ENCODE measurements at regions not wholly inside any gene's neighbourhood (a gene's known extent, or its start where the extent isn't known, plus 50 kb on each side); places are given as distances from the start of the nearest gene placed in this dataset.
"Not testable (repeated sequence)": the region's sequence is repeated elsewhere in the genome, so short reads cannot be mapped to it uniquely, and the experiment has no call there.

DNA sequence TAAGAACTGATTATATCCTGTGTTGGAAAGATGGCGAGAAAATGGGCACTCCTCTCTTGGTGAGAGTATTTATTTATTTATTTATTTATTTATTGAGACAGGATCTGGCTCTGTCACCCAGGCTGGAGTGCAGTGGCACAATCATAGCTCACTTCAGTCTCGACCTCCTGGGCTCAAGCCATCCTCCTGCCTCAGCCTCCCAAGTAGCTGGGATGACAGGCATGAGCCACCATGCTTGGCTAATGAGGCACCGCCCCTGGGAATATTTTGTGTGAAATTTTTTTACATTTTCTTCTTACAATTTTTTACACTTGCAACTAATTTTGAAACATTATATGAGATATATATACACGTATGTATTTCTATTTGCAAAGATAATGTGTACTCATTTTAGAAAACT is 150.5 kb upstream of the PRR20G start:
- no peak for DNase-seq

DNA sequence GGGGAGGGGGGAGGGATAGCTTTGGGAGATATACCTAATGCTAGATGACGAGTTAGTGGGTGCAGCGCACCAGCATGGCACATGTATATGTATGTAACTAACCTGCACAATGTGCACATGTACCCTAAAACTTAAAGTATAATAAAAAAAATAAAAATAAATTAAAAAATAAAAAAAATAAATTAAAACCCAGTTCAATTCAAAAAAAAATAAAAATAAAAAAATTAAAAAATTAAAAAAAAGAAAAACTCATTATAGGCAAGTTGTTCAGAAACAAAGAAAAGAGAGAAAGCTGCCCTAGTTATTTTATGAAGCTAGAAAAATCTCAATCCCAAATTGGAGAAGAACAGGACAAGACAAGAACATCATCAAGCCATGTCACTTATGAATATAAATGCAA is 147.5 kb upstream of the PRR20G start:
- not testable (repeated sequence) for DNase-seq

DNA sequence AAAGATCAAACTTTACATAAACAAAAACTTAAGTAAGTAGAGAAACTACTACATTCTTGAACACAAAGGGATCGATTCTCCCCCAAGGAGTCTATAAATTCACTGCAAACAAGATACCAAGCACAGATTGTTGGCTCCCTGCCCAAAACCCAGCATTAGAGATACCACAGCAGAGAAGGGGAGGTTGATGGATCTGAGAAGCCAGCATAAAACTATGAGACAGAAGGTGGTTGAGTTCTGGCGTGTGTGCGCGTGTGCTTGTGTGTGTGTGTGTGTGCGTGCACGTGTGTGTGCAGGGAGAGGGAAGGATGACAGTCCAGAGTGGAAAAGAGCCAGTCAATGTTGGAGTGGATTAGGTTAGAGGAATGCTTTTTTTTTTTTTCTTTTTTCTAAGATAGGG is 143.2 kb upstream of the PRR20G start:
- peak; percentile 53 for DNase-seq

DNA sequence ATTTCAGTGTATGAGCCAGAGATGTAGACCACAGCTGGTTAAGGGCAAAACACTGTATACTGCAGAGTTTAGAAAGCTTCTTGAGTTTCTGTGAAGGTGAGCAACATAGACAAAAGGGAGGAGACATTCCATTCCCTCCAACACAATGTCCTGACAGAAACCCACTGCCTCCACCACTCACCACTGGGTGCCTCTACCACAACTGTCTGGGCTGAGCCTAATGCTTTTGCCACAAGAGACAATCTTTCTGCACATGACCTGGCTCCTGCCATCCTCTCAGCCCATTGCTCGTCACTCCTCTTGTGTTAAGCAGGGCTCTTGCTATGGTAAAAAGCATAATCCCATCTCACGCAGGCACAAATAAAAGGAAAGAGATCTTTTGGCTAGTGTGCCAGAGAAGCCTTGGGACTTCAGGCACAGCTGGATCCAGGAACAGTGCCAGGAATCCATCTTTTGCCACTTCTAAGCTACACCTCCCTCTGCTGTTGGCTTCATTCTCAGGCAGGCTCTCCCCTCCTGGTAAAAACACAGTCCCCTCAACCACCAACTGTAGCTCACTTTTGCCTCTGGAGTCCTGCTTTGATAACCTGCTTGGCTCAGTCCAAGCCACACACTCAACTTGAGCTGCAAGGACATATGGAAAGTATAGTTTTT is 140.6 kb upstream of the PRR20G start:
- peak; percentile 83 for DNase-seq

DNA sequence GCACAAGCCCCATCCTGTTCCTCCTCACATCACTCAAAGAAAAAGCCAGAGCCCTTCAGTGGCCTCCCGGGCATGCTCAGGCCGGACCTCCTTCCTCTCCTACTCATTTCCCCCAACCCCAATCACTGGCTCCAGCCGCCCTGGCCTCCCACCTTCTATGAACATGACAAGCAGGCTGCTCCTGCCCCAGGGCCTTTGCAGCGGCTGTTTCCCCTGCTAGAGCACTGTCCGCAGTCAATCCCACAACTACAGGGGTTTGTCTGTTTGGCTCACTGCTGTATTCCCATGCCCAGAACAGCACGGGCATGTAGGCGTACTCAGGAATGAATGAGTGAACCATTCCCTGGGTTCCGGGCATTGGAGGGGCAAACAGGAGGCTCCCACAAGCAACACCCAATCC is 139.8 kb upstream of the PRR20G start:
- no peak for DNase-seq

DNA sequence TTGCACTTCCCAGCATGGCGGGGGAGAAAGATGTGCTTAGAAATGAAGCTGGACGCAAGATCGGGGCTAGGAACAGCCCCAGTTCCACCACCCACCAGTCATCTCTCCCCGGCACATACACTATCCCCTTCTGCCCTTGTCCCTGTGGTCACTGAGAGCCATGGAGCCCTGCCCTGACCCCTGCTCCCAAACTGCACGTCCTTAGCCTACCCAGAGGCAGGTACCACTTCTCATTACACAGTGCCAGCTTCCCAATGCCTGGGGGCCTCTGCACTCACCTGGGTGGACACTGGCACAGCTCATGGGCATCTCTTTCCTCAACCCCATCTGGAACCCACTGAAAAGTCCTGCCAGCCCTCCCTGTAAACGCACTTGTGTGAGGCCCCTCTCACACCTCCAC is 139.3 kb upstream of the PRR20G start:
- no peak for DNase-seq

GRCh38 chr3:127426444-127427153 is 138.8 kb upstream of the PRR20G start:
- peak; percentile 47 for DNase-seq

DNA sequence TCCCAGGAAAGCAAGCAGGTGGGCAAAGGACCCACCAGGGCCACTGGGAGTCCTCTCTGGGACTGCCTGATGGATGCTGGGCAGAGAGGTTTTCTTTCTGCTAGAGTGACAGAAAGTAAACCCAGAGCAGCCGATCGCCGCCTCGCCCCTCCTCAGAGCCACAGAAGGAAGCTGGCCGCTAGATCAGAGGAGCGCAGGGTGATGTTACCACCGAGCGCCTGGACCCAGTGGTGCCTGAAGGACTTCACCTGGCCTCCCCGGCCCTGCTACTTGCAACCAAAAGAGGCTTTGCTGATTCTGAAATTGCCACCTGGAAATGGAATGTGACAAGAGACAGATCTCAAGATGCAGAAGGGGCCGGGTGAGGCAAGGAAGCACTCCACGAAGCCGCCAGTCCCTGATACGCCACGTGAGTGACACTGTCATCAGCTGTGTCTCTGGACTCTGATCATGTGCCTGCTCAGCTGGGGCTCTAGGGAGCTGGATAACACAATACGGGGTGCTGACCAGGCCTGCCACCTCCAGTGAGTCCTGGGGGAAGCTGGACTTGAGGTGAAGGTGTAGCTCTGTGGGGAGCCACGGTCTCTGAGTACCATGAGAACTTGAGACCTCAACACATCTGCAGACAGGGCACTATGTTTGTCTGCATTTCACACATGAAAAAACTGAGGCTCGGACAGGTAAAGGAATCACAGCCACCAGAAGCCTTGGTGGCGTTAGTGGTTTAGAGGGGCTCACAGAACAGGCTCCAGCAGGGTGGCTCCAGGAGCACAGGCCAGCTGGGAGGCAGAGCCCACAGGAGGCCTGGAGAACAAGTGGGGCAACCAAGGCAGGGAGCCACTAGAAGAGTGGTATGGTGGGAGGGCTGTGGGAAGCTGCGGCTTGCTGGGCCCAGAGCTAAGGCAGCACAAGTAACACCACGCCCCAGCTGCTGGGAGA is 137.9 kb upstream of the PRR20G start:
- no peak for DNase-seq

DNA sequence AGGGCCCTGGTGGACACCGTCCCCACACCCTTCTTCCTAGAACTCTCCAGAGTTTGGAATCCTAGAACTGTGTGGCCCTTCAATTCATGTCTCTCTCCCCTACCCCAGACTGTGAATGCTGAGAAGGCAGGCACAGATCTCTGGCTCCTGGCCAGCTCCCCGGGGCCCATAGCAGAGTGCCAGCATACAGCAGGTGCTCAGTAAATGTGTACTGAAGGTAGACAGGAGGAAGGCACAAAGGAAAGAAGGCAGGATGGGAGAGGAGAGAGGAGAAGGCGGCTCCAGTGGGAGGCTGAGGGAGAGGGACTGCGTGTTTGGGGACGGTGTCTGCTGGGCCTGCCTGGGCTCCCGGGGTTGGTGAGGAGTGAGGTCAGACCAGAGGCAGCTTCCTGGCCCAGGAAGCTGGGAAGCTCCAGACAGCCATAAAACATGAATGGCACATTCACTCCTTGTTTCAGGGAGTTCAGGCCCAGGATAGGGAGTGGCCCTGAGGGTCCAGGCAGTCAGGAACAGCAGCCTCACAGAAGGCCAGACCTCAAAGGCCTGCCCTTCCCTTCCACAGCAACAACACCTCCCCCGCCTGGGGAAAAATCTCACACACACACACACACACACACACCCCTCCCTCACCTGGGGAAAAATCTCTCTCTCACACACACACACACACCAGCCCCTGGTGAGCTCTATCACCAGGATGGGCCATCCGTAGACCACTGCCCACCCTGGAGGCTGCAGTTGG is 137.1 kb upstream of the PRR20G start:
- DNase-seq: no peak

- DNase-seq: no peak
These were observed 136.3 kb upstream of the PRR20G start for GRCh38 chr3:127423856-127424765.

GRCh38 chr3:127422663-127423375 is 135.0 kb upstream of the PRR20G start:
- no peak for DNase-seq

DNA sequence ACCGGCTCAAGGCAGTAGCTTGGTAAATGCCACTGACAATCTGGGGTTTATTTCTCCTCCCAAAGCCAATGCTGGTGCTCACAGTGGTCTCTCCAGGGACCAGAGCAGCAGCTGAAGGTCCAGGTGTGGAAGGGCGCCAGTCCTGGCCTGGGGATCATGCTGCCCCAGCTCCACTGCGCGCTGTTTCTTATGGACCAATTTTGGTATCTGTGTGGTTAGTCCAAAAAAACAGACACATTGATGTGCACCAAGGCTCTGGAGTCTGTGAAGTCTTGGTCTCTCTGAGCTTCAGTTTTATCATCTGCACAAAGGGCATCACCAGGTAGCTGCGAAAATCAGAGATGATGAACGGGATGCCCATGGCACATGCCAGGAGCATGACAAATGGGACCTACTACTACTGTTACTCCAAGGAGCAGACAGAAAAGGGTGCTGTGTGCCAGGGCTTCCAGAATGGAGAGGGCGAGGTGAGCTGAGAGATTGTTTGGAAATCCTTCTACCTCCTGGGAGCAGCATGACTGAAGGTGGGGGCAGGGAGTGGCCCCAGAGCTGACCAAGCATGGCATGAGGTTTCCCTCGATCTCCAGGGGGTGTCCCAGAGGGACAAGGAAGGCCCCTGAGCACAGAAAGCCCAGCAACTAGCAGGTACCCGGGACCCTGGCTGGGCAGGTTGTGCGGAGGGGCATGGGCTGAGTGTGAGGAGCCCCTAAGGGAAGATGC is 134.3 kb upstream of the PRR20G start:
- no peak for DNase-seq

- no peak for DNase-seq
These were observed 133.0 kb upstream of the PRR20G start for GRCh38 chr3:127420829-127421228.

- no peak for DNase-seq
These were observed 132.1 kb upstream of the PRR20G start for GRCh38 chr3:127419641-127420553.

DNA sequence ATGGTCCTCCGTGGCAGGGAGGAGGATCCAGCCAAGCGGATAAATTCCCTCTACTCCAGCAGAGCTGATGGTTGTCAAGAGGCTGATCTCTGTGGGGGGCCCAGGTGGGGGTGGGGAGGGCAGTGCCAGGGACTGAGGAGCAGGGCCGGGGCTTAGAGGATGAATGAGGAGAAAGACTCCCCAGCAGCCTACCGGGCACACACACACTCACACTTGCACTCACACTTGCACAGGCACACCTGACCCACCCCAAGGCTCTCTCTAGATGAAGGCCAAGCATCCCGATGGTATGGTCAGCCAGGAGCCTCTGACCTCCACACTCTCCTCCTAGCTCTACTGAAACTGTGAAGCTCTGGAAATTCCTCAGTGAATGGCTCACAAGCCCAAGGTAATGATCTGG is 131.3 kb upstream of the PRR20G start:
- DNase-seq: peak; percentile 82

DNA sequence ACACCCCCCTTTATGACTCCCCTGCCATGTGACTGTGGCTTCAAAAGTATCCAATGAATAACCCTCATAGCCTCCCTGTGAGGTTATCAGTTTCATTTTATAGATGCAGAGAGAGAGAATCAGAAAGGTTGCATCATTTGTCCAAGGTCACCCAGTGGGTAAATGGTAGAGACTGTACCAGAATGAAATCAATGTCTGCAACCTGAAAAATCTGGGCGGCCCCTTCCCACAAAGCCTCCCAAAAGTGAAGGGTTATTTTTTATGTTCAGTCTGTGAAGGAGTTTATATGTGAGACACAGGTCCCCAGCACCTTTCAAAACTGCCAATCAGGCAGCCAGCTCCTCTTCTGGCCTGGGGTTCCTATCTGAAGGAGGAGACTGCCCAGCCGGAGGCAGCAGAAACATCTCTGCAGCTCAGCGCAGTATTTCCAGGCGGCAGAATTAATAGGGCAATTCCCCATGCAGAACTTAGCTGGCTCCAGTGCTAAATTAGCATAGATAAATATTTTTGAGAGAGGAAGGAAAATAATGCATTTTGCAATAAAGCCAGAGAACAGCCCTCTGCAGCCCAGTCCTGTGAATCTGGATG is 130.8 kb upstream of the PRR20G start:
- DNase-seq: peak; percentile 16

- DNase-seq: no peak
These were observed 130.1 kb upstream of the PRR20G start for GRCh38 chr3:127417709-127418559.

DNA sequence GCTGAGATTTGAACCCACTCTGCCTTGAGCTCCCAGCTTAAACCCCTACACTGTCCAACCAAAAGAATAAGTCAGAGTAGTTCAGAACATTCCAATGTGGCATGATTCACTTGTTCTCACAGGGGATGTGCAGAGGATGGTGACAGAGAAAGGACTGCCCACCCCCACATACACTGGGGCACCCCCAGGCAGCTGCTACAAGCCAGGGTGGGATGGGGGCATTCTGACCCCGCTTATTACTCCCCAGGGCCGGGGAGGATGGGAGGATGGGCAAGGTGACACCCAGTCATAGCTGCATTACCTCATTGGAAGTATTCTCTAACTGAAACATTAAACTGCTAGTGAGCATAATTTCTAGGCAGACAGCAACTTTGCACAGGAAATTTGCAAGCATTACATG is 126.0 kb upstream of the PRR20G start:
- no peak for DNase-seq
